IMR-90 (cell line): ENCODE measurements at regions not wholly inside any gene's neighbourhood (a gene's known extent, or its start where the extent isn't known, plus 50 kb on each side); places are given as distances from the start of the nearest gene placed in this dataset.

Source experiments
- ATAC-seq: fragments of 200-7000 bp; cut with Tn5 transposase; 2 replicates; pipeline ENCODE4 v1.9.1; 2020; ENCODE audit warnings: low read depth, mild to moderate bottlenecking, moderate library complexity
- BruUV-seq: library from RNA; stranded (reverse); fragments of 400-500 nt; replicated peaks from 2 replicates; lab custom pipeline; 2021; lab: Mats Ljungman, UMichigan
- CTCF ChIA-PET: fragments of 300-600 bp; formaldehyde crosslinking; extraction: SDS; loops from one replicate; lab custom pipeline; 2021; ENCODE audit warnings: antibody characterized with exemption; lab: Yijun Ruan, JAX
- POLR2A ChIA-PET: fragments of 300-600 bp; sonication (Branson Sonifier 250); formaldehyde crosslinking; loops from one replicate; lab custom pipeline; 2022; ENCODE audit warnings: antibody characterized with exemption; ENCODE audit not compliant: unreplicated experiment; lab: Charles Lee
- DNase-seq: peaks from one replicate; pipeline ENCODE4 v3.0.0; 2013
- H2AFZ ChIP-seq: replicated peaks from 2 replicates; pipeline ENCODE3; 2013; ENCODE audit warnings: low read length, mild to moderate bottlenecking; ENCODE audit not compliant: poor library complexity
- H2AK5ac ChIP-seq: 2 replicates; pipeline ENCODE4 v1.6.1; 2013; ENCODE audit warnings: low read depth, low read length, inconsistent platforms
- H2AK9ac ChIP-seq: replicated peaks from 2 replicates; pipeline ENCODE3; 2013; ENCODE audit warnings: mild to moderate bottlenecking, low read depth, low read length, moderate library complexity; ENCODE audit not compliant: poor library complexity
- H2BK120ac ChIP-seq: 2 replicates; pipeline ENCODE4 v1.6.1; 2013; ENCODE audit warnings: low read depth, low read length, inconsistent platforms
- H2BK15ac ChIP-seq: 3 replicates; pipeline ENCODE4 v1.6.1; 2013; ENCODE audit warnings: low read depth, low read length, inconsistent platforms
- H2BK20ac ChIP-seq: 2 replicates; pipeline ENCODE4 v1.6.1; 2013; ENCODE audit warnings: low read depth, mild to moderate bottlenecking, inconsistent platforms, low read length, moderate library complexity
- H2BK5ac ChIP-seq: 2 replicates; pipeline ENCODE4 v1.6.1; 2013; ENCODE audit warnings: mild to moderate bottlenecking, low read depth, low read length, inconsistent platforms; ENCODE audit not compliant: poor library complexity, severe bottlenecking
- H3K14ac ChIP-seq: replicated peaks from 2 replicates; pipeline ENCODE4 v1.6.1; 2013; ENCODE audit warnings: low read depth, low read length, inconsistent platforms
- H3K18ac ChIP-seq: 2 replicates; pipeline ENCODE4 v1.6.1; 2013; ENCODE audit warnings: low read depth, low read length, control low read depth
- H3K23ac ChIP-seq: 2 replicates; pipeline ENCODE4 v1.6.1; 2013; ENCODE audit warnings: low read depth, low read length, inconsistent platforms
- H3K27ac ChIP-seq: 2 replicates; pipeline ENCODE4 v1.5.1; 2013; ENCODE audit warnings: mild to moderate bottlenecking, control low read depth, low read length; ENCODE audit not compliant: insufficient read depth
- H3K27me3 ChIP-seq: 2 replicates; pipeline ENCODE4 v1.6.1; 2013; ENCODE audit warnings: low read length; ENCODE audit not compliant: control insufficient read depth, insufficient read depth
- H3K36me3 ChIP-seq: 2 replicates; pipeline ENCODE4 v1.6.1; 2013; ENCODE audit warnings: low read length, mixed read lengths; ENCODE audit not compliant: control insufficient read depth, insufficient read depth
- H3K4ac ChIP-seq: 2 replicates; pipeline ENCODE4 v1.6.1; 2013; ENCODE audit warnings: low read depth, low read length, inconsistent platforms
- H3K4me1 ChIP-seq: 2 replicates; pipeline ENCODE4 v1.6.1; 2013; ENCODE audit warnings: low read length, mixed read lengths; ENCODE audit not compliant: control insufficient read depth, insufficient read depth
- H3K4me2 ChIP-seq: 2 replicates; pipeline ENCODE4 v1.6.1; 2013; ENCODE audit warnings: low read depth, mild to moderate bottlenecking, control low read depth, low read length, moderate library complexity
- H3K4me3 ChIP-seq: 2 replicates; pipeline ENCODE4 v1.5.1; 2013; ENCODE audit warnings: low read depth, mild to moderate bottlenecking, control low read depth, low read length, moderate library complexity; ENCODE audit not compliant: insufficient read depth
- H3K56ac ChIP-seq: 2 replicates; pipeline ENCODE4 v1.6.1; 2013; ENCODE audit warnings: low read length, inconsistent platforms; ENCODE audit not compliant: insufficient read depth; ENCODE audit errors: extremely low read depth
- H3K79me1 ChIP-seq, 2 experiments: 2 replicates each; pipeline ENCODE4 v1.6.1; 2013; ENCODE audit warnings: low read length in 2 of 2, inconsistent platforms in 1 of 2, low read depth in 1 of 2
- H3K9ac ChIP-seq: 2 replicates; pipeline ENCODE4 v1.6.1; 2013; ENCODE audit warnings: low read depth, low read length, control low read depth
- H3K9me1 ChIP-seq: 2 replicates; pipeline ENCODE4 v1.6.1; 2013; ENCODE audit warnings: low read length, inconsistent platforms; ENCODE audit not compliant: insufficient read depth
- H3K9me3 ChIP-seq: 2 replicates; pipeline ENCODE4 v1.6.1; 2013; ENCODE audit warnings: low read length; ENCODE audit not compliant: control insufficient read depth, insufficient read depth
- H4K20me1 ChIP-seq: 2 replicates; pipeline ENCODE4 v1.6.1; 2013; ENCODE audit warnings: low read length, inconsistent platforms; ENCODE audit not compliant: insufficient read depth
- H4K5ac ChIP-seq: 2 replicates; pipeline ENCODE4 v1.6.1; 2013; ENCODE audit warnings: mild to moderate bottlenecking, low read depth, low read length, control low read depth
- H4K8ac ChIP-seq, 2 experiments: 2 replicates each; pipeline ENCODE4 v1.6.1; 2013; ENCODE audit warnings: low read depth in 2 of 2, low read length in 2 of 2, control low read depth in 1 of 2, inconsistent platforms in 1 of 2
- H4K91ac ChIP-seq: 2 replicates; pipeline ENCODE4 v1.6.1; 2013; ENCODE audit warnings: low read depth, low read length, inconsistent platforms; ENCODE audit not compliant: insufficient read depth
- CTCF ChIP-seq: conservative IDR thresholded peaks from 2 replicates; pipeline ENCODE4 v1.5.1; 2012; ENCODE audit warnings: mild to moderate bottlenecking, low read depth, low read length, improper control_type of control experiment
- dilution Hi-C: fragments of 300-500 bp; cut with HindIII; formaldehyde crosslinking; loops from one replicate; pipeline ENCODE4 v1.14.3; 2018; ENCODE audit warnings: low sequenced_read_pairs; ENCODE audit not compliant: unreplicated experiment
- in situ Hi-C: fragments of 300-500 bp; cut with MboI; formaldehyde crosslinking; loops from 3 replicates; pipeline ENCODE4 v1.14.3; 2019; ENCODE audit warnings: low sequenced_read_pairs, inconsistent platforms, mixed read lengths
- intact Hi-C: fragments of 100-400 bp; cut with micrococcal nuclease; formaldehyde crosslinking; loops from 2 replicates; pipeline ENCODE4 v1.10.0; 2022

GRCh38 chr3:6770397-6770690, 90.6 kb upstream of the GRM7 start:
- no peak overlapping the region for H2AK9ac ChIP-seq
- no peak overlapping the region for H2AK5ac ChIP-seq
- H3K9me1 ChIP-seq, result no peaks in the 10 kb centered on the region
- no peak overlapping the region for H2BK15ac ChIP-seq
- no peaks in the 10 kb centered on the region for H3K36me3 ChIP-seq
- H2BK20ac ChIP-seq, result no peak overlapping the region
- H4K20me1 ChIP-seq, result no peaks in the 10 kb centered on the region
- no peak overlapping the region for H4K91ac ChIP-seq
- no peaks in the 10 kb centered on the region for H3K27me3 ChIP-seq
- 0 out of 2 replicates have a peak, but pooled peaks cover 4% of the 10 kb centered on the region for H3K9me3 ChIP-seq
- ChIA-PET CTCF (interaction anchor here (0.6 kb wide), 1 partner anchor 687 kb away, joined by 3 read pairs; no protein-coding TSS in a partner anchor), POLR2A (no interaction called here)
- no peak overlapping the region for H3K23ac ChIP-seq
- no peak overlapping the region for H3K56ac ChIP-seq
- H3K14ac ChIP-seq, result no peak overlapping the region
- H4K8ac ChIP-seq, result no peak overlapping the region
- ATAC-seq, result no peak
- H3K4me3 ChIP-seq, result no peak overlapping the region
- DNase-seq, result no peak
- H3K9ac ChIP-seq, result no peak overlapping the region
- no peak overlapping the region for H3K18ac ChIP-seq
- dilution Hi-C loops (no loop called here), intact Hi-C loops (no loop called here), in situ Hi-C loops (no loop called here)
- no peak overlapping the region for H3K4ac ChIP-seq
- H2AFZ ChIP-seq, result no peak overlapping the region
- no peak overlapping the region for H4K5ac ChIP-seq
- H3K4me1 ChIP-seq, result no peaks in the 10 kb centered on the region
- no peak for TF ChIP-seq CTCF
- H3K27ac ChIP-seq, result no peak overlapping the region
- no peak overlapping the region for H2BK120ac ChIP-seq
- no peak overlapping the region for H2BK5ac ChIP-seq
- no peak overlapping the region for H3K4me2 ChIP-seq
- no peaks in the 10 kb centered on the region for H3K79me1 ChIP-seq
- no TSS peak for BruUV-seq
